HG03039 (cell line): ENCODE measurements at regions not wholly inside any gene's neighbourhood (a gene's known extent, or its start where the extent isn't known, plus 50 kb on each side); places are given as distances from the start of the nearest gene placed in this dataset.

Source experiments
- ATAC-seq: cut with Tn5 transposase; IDR thresholded peaks from one replicate; pipeline ENCODE4 v1.9.1; 2021; ENCODE audit warnings: mild to moderate bottlenecking, moderate library complexity; ENCODE audit not compliant: unreplicated experiment

DNA sequence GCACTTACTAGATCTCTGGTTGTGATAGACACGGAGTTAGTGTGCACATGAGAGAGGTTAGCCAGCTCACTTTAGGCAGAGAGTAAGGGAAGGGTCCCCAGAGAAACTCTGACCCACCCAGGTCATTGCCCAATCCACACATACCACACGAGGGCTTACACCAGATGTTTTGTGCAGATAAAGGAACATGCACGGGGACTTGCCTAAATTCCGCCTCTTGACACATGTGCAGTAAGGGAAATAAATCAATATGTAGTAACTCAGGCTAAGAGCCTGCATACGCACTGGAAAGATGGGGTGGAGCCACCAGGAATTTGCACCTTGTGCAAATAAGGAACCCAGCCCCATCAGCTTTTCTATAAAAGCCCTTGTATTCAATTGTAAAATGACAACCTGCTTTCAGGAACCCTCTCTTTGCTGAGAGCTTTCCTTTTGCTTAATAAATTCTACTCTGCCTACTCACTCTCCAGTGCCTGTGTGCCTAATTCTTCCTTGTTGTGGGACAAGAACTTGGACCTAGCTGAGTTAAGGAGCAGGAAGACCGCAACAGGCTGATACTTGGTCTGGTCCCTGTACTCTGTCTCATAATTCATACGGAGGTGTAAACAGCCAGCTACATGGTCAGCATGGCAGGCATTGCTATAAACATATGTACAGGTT is 120.2 kb downstream of the EMP1 start:
- no peak for ATAC-seq

DNA sequence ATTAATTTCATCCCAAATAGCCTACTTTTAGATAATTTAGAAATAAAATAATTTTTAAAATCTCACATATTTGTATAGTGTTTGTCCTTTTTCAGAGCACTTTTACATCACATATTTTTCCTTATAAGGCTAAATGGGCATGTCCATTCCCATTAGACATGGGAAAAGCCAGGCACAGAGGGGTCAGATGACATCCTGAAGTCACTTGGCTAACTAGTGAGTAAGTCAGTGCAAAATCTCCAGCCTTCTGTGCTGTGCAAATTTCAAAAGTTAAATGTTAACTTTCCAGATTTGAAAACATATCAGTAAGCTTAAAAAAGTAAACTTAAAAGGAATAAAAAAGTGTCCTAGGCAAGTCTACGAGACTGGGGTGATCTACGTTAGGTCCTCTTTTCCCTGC is 117.4 kb downstream of the EMP1 start:
- ATAC-seq = no peak

DNA sequence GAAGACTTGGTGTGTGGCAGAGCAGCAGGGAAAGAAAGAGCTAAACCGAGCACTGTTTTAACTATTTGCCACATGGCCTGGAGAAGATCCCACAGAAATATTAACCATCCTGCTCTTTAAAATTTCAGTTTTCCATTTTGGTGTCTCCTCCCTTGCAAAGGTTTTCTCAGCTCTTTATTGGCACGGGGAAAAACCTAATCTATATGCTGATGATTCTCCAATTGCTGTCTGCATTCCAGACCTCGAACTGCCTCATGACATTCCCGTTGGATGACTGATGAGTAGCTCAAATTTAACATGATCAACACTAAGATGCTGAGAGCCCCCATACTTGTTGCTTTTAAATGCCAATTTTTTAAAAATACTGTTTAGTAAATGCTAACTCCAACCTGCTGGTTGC is 115.0 kb downstream of the EMP1 start:
- ATAC-seq = no peak

DNA sequence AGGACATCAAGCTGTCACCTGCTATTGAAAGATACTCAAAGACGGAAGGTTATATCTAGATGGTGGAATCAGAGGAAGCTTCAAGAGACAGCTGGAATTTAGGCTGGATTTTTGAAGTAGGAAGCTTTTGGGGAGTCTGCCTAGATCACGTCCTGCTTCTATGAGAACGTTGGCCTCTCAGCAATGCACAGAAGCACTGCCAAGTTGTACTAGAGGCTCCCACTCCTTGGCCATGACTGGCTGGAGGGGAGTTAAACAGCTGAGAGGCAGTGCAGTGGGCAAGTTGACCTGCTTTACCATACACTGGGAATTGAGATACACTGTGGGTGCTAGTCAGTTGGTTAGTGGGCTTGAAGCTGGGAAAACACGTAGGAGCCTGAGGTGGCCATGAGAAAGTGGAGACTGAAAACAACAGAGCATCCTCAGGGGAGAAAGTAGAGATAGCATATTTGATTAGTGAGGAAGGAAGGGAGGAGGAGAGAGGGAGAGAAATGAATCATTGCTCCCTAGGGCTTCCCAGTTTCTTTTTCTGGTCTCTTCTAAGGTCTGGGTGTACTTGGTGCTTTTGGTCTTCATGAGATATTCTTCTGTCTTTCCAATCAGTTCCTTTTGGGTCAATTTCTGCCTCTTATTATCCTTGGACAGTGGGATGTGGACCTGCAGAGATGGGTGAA is 110.8 kb downstream of the EMP1 start:
- ATAC-seq = no peak

DNA sequence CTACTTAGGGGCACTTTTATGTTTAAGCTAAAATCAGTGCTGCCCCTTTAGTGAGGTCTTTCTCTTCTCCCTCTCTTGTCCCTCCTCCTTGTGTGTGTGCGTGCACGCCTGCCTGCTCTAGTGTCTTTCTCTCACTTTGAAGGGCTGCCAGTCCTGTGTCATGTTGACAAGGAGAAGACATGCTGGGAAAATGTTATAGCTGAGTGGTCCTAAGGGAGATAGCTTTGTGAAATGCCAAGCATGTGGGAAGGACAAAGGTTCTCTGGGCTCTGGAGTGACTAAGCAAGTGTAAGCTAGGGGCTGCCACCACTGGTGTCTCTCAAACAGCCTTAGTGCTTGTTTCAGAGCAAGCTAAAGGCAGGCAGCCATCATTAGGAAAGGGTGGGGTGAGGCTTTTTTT is 108.4 kb downstream of the EMP1 start:
- ATAC-seq = no peak

DNA sequence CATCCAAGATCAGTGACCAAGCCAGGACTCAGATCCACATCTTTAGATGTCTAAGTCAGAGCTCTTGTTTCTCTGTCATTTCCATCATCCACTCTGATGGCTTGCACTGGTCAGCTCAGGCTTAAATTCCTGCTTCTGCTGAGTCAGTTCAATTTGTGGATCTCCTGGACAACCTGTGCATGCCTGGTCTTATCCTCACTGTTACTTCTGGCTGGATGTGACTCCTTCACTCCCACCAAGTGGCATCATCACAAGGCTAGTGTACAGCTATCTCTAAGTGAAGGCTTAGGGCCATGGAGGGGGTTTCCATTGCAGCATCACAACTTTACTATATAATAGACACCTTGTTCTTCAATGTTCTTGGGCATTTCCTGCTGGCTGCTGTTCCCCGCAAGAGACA is 102.9 kb downstream of the EMP1 start:
- no peak for ATAC-seq

DNA sequence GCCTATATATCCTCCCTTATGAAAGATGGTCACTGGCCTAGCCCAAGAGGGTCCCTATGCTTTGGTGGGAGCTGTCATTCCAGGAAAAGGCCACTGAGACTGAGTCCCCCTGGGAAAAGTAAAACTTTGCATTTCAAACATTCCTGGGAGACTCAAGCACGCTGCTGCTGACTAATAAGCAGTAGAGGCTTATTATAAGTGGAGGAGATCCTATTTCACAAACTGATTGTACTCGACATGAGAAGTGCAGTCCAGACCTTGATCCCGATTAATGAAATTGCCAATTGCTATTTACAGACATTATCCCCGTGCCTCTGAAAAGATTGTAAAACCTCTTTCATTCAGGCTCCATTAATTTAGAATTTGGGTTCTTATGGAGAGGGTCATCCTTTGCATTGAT is 96.6 kb downstream of the EMP1 start:
- no peak for ATAC-seq

DNA sequence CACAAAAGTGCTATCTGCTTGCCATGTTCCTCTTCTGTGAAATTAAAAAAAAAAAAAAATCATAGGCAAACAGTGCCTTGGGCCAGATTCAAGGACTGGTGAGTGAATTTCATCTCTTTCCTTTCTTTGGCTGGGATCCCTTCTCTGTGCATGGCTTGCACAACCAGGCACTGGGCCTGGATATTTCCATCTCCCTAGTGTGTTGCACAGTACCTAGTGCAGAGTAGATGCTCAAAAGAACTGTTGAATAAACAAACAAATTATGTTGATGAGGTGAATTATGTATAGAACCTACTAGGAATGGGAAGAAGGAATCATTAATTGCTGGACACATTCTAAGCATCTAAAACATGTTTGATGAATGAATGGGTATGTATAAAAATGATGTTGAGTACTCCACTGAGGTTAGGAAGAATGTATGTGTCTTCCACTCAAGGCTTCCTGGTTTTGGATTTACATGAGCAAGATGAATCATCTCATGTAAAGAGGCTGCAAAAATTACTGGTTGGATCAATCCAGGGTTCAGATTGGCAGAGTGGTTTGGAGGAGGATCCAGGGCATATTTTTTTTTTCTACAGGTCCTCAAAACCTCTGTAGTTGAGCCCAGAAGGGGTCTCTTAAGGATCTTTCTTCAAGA is 93.2 kb downstream of the EMP1 start:
- ATAC-seq = no peak

DNA sequence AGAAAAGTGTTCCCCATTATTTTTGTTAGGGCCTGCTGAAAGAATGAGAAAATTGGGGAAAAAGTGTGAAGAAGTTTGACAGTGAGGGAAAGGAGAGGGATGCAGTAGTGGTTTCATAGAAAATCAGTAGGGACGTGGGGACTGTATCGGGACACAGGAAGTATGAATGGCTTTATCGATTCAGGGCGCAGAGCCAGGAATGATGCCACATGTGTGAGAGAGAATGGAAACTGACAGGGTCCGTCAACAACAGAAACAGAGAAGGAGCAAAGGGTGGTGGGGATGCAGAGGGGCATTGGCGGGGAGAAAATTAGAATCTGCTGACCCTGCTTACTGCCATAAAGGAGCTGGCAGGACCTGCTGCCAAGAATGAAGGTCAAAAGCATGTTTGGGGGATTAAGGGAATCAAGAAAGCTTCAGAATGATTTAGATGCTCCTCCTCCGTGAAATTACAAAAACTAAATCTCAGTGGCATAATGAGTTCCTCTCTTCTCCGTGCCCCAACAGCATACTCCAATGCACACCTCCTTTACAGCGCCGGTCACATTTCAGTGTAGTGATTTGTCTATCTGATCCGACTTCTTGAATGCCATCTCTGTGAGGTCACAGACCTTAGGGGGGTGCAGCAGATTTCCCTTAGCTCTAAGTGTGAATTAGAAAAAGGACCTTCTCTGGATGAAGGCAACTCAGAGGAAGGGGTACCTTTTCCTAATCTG is 92.6 kb downstream of the EMP1 start:
- no peak for ATAC-seq

DNA sequence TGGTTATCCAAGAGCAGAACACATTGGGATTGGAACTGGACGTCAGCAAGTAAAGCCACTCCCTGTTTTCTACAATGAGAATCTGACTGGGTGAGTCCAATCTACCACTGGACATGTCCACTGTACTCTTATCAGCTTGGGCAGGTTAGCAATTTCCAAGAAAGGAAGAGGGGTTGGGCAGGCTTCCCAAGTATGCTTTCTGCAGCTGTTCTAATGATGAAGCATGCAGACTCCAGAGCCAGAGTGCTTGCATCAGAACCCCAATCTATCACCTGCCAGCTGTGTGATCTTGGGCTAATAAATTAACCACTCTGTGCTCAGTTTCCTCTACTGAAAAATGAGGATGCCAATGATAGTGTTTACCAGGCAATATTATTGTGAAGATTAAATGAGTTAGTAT is 92.0 kb downstream of the EMP1 start:
- ATAC-seq = no peak

DNA sequence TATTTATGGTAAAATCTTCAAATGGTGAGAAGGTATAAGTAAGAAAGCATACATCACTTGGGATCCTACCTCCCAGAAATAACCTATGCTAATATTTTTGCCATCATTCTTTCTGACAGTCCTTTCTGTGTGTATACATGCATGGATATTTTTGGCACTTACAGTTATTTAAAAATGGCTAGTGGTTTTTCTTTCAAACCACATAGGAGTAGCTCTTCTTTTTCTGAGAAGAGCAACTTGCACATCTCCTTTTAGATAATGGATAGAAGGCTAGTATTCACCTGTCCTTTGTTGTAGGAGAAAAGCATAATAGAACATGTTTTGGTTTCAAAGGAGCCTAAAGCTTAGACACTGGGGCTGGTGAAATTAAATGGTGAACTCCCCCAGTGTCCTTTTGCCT is 87.3 kb downstream of the EMP1 start:
- no peak for ATAC-seq

DNA sequence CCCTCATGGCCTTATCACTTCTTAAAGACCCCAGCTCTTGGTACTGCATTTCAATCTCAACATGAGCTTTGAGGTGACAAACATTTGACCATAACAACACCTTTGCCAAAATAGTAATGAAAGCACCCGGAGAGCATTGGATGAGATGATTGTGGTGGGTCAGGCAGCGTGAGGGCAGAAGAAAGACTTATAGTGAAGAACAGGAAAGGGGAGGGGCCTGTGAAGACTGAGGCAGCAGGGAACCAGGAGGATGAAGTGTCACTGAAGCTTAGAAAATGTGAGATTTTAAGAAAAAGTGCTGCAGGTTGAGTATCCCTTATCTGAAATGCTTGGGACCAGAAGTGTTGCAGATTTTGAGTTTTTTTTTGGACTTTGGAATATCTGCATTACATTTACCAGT is 86.3 kb downstream of the EMP1 start:
- no peak for ATAC-seq

DNA sequence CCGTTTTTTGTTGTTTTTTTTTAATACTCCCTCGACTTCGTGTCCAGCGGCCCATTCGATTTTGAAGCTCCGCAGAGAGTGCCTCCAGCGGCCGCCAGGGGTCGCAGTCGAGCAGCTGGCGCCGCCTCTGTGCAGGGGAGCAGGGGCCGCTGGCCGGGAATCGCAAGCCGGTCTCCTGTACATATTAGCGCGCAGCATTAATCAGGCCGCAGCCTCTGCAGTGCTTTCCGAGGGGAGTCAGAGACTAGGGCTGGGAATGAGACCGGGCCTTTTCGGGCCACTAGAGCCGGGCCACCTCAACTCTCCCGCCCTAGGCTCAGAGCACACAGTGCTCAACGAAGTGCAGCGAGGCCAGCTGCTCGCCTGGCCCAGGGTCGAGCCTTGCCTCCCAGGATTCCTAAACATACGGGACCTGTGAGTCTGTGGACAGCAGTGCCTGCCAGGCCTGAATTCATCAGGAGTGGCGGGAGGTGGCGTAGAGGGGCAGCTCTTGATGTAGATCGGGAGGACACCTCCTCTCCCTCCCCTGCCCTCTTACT is 81.8 kb downstream of the EMP1 start:
- ATAC-seq = no peak

DNA sequence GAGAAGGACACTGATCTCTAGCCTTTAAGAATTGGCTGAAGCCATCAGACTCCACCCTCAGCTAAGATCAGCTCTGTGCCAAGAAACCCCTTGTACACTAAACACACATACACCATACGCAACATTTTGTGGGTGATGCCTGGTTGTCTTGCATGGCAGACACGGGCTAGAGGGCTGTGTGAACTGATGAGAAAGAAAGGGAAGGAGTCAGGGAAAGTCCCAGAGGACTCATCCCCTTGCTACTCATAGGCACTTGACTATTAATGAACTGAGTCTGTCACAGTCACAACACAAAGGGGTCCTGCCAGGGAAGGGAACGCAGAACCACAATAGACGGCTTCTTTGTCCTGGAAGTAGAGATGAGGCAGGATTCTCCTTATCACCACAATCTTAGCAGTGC is 80.8 kb downstream of the EMP1 start:
- no peak for ATAC-seq

DNA sequence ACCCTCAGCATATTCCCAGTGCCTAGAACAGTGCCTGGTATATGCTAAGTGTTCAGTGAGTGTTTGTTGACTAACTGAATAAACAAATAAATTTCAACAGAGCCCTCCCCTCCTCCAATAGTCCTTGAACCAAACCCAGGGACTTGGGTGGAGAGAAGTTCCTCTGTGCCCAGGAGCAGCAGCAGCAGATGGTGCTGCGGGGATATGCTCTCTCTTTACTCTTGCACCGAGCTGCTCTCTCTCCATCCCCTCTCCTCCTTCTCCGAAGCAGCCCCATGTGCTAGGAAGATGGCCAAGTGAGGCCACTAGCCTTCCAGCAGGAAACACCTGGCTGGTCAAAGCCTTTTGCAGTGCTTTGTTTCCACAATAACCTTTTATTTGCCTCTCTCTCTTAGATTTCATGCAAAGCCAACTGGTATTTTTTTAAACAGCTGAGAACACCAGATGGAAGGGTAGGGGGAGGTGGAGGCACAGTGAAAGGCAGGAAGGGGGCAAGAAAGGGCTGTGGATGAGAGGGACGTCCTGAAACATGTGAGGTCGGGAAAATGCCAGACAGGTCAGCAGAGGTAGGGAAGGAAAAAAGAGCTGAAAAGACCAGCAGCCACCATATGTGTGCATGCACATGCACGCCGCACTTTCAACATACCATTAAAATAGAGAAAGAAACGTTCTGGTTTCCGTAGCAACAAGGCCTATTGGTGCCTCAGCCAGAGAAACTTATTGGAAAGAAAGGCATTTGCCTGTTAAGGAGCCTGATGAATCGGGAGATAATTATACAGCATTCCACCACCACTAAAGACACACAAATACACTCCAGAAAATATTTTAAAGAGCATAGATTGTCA is 78.9 kb downstream of the EMP1 start:
- ATAC-seq = no peak

DNA sequence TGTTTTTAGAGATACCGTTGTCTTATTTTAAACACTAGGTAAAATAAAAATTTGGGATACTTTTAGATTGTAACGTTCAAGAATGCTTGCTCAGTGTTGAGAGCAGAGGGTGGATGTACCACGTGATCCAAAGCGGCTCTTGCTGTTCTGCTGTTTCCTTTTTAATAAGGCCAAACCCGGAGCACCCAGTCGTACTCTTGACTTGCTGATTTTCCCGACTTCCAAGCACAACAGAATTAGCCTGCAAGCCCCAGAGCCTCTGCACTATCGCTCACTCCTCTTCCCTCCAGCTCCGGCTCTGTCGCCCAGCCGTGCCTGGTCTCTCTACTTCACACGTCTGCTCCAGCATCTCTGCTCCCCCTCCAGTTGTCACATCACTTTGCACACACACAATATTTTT is 77.3 kb downstream of the EMP1 start:
- ATAC-seq = no peak

DNA sequence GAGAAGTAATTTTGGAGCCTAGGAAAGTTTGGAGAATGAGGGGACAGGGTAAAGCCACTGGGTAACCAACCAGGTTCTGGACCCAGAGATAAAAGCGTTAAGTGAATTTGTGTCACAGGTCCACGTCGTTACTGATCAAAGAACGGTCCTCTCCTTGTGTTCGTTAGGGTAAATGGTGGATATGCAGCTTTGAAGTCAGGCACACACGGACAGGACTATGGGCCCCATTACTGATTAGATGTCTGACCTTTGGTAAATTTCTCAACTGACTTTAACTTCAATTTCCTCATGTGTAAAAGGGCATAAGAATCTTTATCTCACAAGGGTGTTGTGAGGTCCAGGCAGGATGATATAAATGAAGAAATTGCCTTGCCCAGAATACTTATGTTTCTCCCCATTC is 76.6 kb downstream of the EMP1 start:
- no peak for ATAC-seq

DNA sequence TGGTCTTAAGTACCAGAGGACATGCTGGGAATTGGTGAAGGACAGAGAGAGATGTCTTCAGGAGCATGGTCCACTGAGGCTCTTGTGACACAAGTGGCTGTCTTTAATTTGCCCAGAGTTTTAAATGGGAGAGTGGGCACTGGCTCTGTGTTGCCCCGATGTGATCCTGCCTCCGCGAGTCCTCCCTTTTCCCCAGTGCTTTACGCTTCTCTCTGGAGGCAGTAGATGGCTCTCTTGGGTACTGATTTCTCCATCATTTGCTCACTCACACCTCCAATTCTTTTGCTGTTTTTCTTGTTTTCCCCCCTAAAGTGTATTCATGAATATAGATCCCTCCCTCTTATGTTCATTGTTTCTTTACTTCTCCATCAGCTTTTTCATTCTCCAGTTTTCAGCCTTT is 74.3 kb downstream of the EMP1 start:
- ATAC-seq = no peak
